H1 (cell line): ENCODE measurements at regions not wholly inside any gene's neighbourhood (a gene's known extent, or its start where the extent isn't known, plus 50 kb on each side); places are given as distances from the start of the nearest gene placed in this dataset.

ENCODE experiments used
- CTCF ChIA-PET: fragments of 300-600 bp; sonication (Branson Sonifier 250); formaldehyde crosslinking; loops from one replicate; lab custom pipeline; 2021; ENCODE audit not compliant: partially characterized antibody; lab: Charles Lee
- POLR2A ChIA-PET: fragments of 300-600 bp; sonication (Branson Sonifier 250); formaldehyde crosslinking; loops from one replicate; lab custom pipeline; 2021; ENCODE audit warnings: inconsistent platforms; ENCODE audit not compliant: partially characterized antibody; lab: Charles Lee
- DNase-seq, 2 experiments: peaks; one replicate each; pipeline versions ENCODE4 v3.0.0 to v3.0.0-alpha.2; 2010 to 2022; ENCODE audit warnings: low spot score in 2 of 2, low read depth in 1 of 2, mixed read lengths in 1 of 2
- FAIRE-seq: peaks from 2 replicates; lab custom pipeline; 2011; peaks lifted over from hg19 to GRCh38; lab: Jason Lieb, UNC
- H2AFZ ChIP-seq: 2 replicates; pipeline ENCODE4 v1.8.1; 2012; ENCODE audit warnings: low read length, inconsistent platforms
- H2AK5ac ChIP-seq: 2 replicates; pipeline ENCODE4 v1.6.1; 2013; ENCODE audit warnings: low read depth, low read length
- H2BK120ac ChIP-seq: replicated peaks from 2 replicates; pipeline ENCODE3; 2013; ENCODE audit warnings: low read depth, low read length, inconsistent platforms
- H2BK12ac ChIP-seq: 2 replicates; pipeline ENCODE4 v1.6.1; 2013; ENCODE audit warnings: low read depth, low read length
- H2BK15ac ChIP-seq: 2 replicates; pipeline ENCODE4 v1.6.1; 2013; ENCODE audit warnings: low read length
- H2BK20ac ChIP-seq: 2 replicates; pipeline ENCODE4 v1.6.1; 2013; ENCODE audit warnings: low read length
- H2BK5ac ChIP-seq: 2 replicates; pipeline ENCODE4 v1.6.1; 2013; ENCODE audit warnings: low read depth, low read length
- H3K14ac ChIP-seq: 2 replicates; pipeline ENCODE4 v1.6.1; 2013; ENCODE audit warnings: inconsistent platforms; ENCODE audit not compliant: insufficient read length
- H3K18ac ChIP-seq: 2 replicates; pipeline ENCODE4 v1.6.1; 2013; ENCODE audit warnings: low read length; ENCODE audit errors: extremely low read depth
- H3K23ac ChIP-seq: 2 replicates; pipeline ENCODE4 v1.6.1; 2013; ENCODE audit warnings: inconsistent platforms; ENCODE audit not compliant: insufficient read length
- H3K23me2 ChIP-seq: 2 replicates; pipeline ENCODE4 v1.6.1; 2013; ENCODE audit warnings: low read depth, low read length
- H3K27ac ChIP-seq: 2 replicates; pipeline ENCODE4 v1.6.1; 2011; ENCODE audit warnings: low read depth, low read length, inconsistent platforms
- H3K27me3 ChIP-seq, 4 experiments: replicated peaks in 1 of 4; 1 replicate in 1 of 4; 2 replicates in 3 of 4; pipeline versions ENCODE4 v1.6.1 to v1.8.1; 2011 to 2013; ENCODE audit warnings: low read length in 3 of 4, mild to moderate bottlenecking in 3 of 4, inconsistent platforms in 2 of 4, mixed read lengths in 2 of 4, moderate library complexity in 1 of 4; ENCODE audit not compliant: control insufficient read depth in 3 of 4, insufficient read depth in 3 of 4; ENCODE audit errors: extremely low read depth in 1 of 4
- H3K36me3 ChIP-seq, 4 experiments: 2 replicates each; pipeline versions ENCODE4 v1.6.1 to v1.8.1; 2011 to 2013; ENCODE audit warnings: mild to moderate bottlenecking in 4 of 4, low read length in 3 of 4, moderate library complexity in 2 of 4, control low read depth in 1 of 4, inconsistent platforms in 1 of 4; ENCODE audit not compliant: insufficient read depth in 4 of 4, control insufficient read depth in 2 of 4
- H3K4ac ChIP-seq: replicated peaks from 2 replicates; pipeline ENCODE3; 2013; ENCODE audit warnings: low read length, low read depth, mixed read lengths, inconsistent platforms; ENCODE audit not compliant: insufficient read length
- H3K4me1 ChIP-seq, 4 experiments: replicated peaks in 1 of 4; 1 replicate in 1 of 4; 2 replicates in 3 of 4; pipeline versions ENCODE4 v1.6.1 to v1.8.1; 2011 to 2013; ENCODE audit warnings: low read length in 3 of 4, inconsistent platforms in 2 of 4, mixed read lengths in 1 of 4; ENCODE audit not compliant: insufficient read depth in 4 of 4, control insufficient read depth in 3 of 4
- H3K4me2 ChIP-seq, 2 experiments: 2 replicates each; pipeline versions ENCODE4 v1.6.1 to v1.8.1; 2011 to 2013; ENCODE audit warnings: low read depth in 2 of 2, low read length in 2 of 2, control low read depth in 1 of 2, inconsistent platforms in 1 of 2, mild to moderate bottlenecking in 1 of 2; ENCODE audit not compliant: insufficient read depth in 1 of 2
- H3K4me3 ChIP-seq, 4 experiments: fragments of 200-600, 300-600 bp in 1 of 4; sonication (generic), shearing (Covaris generic), sonication (Bioruptor Twin) in 1 of 4; 2 replicates each; pipeline versions ENCODE4 v1.5.1 to v1.8.1; 2011 to 2016; ENCODE audit warnings: low read length in 4 of 4, low read depth in 3 of 4, control low read depth in 2 of 4, inconsistent platforms in 2 of 4, mild to moderate bottlenecking in 2 of 4, mixed read lengths in 1 of 4, moderate library complexity in 1 of 4; ENCODE audit not compliant: insufficient read depth in 2 of 4; ENCODE audit errors: extremely low read depth in 1 of 4
- H3K56ac ChIP-seq: replicated peaks from 2 replicates; pipeline ENCODE3; 2013; ENCODE audit warnings: low read depth, mild to moderate bottlenecking, mixed read lengths, low read length, inconsistent platforms; ENCODE audit not compliant: insufficient read length
- H3K79me1 ChIP-seq: 2 replicates; pipeline ENCODE4 v1.6.1; 2013; ENCODE audit warnings: low read depth, low read length, control low read depth
- H3K79me2 ChIP-seq, 2 experiments: 2 replicates each; pipeline versions ENCODE4 v1.6.1 to v1.8.1; 2012 to 2013; ENCODE audit warnings: low read length in 2 of 2, mild to moderate bottlenecking in 2 of 2, inconsistent platforms in 1 of 2; ENCODE audit not compliant: insufficient read depth in 2 of 2, control insufficient read depth in 1 of 2
- H3K9ac ChIP-seq, 4 experiments: replicated peaks in 1 of 4; 1 replicate in 1 of 4; 2 replicates in 3 of 4; pipeline versions ENCODE4 v1.6.1 to v1.8.1; 2011 to 2013; ENCODE audit warnings: low read depth in 3 of 4, low read length in 3 of 4, control low read depth in 2 of 4, mild to moderate bottlenecking in 2 of 4, moderate library complexity in 2 of 4, inconsistent platforms in 1 of 4; ENCODE audit errors: extremely low read depth in 1 of 4
- H3K9me3 ChIP-seq, 2 experiments: 2 replicates each; pipeline versions ENCODE4 v1.6.1 to v1.8.1; 2012 to 2013; ENCODE audit warnings: mild to moderate bottlenecking in 2 of 2, moderate library complexity in 2 of 2, control low read depth in 1 of 2, inconsistent platforms in 1 of 2, low read depth in 1 of 2, low read length in 1 of 2, mixed read lengths in 1 of 2; ENCODE audit not compliant: insufficient read depth in 2 of 2
- H4K20me1 ChIP-seq, 2 experiments: replicated peaks in 1 of 2; 2 replicates each; pipeline versions ENCODE3 to v1.8.1; 2011 to 2013; ENCODE audit warnings: inconsistent platforms in 2 of 2, low read length in 2 of 2, mild to moderate bottlenecking in 1 of 2; ENCODE audit not compliant: insufficient read depth in 2 of 2, control insufficient read depth in 1 of 2
- H4K5ac ChIP-seq: 2 replicates; pipeline ENCODE4 v1.6.1; 2013; ENCODE audit warnings: low read length, low read depth, mixed read lengths, inconsistent platforms; ENCODE audit not compliant: insufficient read length
- H4K8ac ChIP-seq: 2 replicates; pipeline ENCODE4 v1.8.0; 2013; ENCODE audit warnings: mild to moderate bottlenecking, moderate library complexity, low read length, inconsistent platforms; ENCODE audit not compliant: insufficient read depth; ENCODE audit errors: extremely low read depth
- H4K91ac ChIP-seq: replicated peaks from 2 replicates; pipeline ENCODE3; 2013; ENCODE audit warnings: low read length, mixed read lengths, inconsistent platforms; ENCODE audit not compliant: insufficient read length
- BRCA1 ChIP-seq: IDR thresholded peaks from 2 replicates; pipeline ENCODE4 v1.6.1; 2012; ENCODE audit warnings: low read depth, low read length, improper control_type of control experiment
- CHD2 ChIP-seq: IDR thresholded peaks from 2 replicates; pipeline ENCODE4 v1.6.1; 2012; ENCODE audit warnings: low read length, improper control_type of control experiment
- CTBP2 ChIP-seq: IDR thresholded peaks from 2 replicates; pipeline ENCODE4 v1.7.0; 2011; ENCODE audit warnings: borderline replicate concordance, mild to moderate bottlenecking, moderate library complexity, mixed read lengths, low read length; ENCODE audit not compliant: insufficient read depth, insufficient read length
- FOSL1 ChIP-seq: IDR thresholded peaks from 2 replicates; pipeline ENCODE4 v1.6.1; 2011; ENCODE audit warnings: mild to moderate bottlenecking, low read depth, low read length, moderate library complexity; ENCODE audit not compliant: insufficient read depth
- JUND ChIP-seq: IDR thresholded peaks from 2 replicates; pipeline ENCODE4 v1.6.1; 2011; ENCODE audit warnings: mild to moderate bottlenecking, improper control_type of control experiment, low read length
- POLR2AphosphoS5 ChIP-seq: IDR thresholded peaks from 2 replicates; pipeline ENCODE4 v1.6.1; 2011; ENCODE audit warnings: low read depth, low read length
- RXRA ChIP-seq: IDR thresholded peaks from 2 replicates; pipeline ENCODE4 v1.6.1; 2011; ENCODE audit warnings: low read depth, mild to moderate bottlenecking, low read length, moderate library complexity; ENCODE audit not compliant: insufficient read depth
- SAP30 ChIP-seq: fragments of 300-600 bp; sonication (generic); IDR thresholded peaks from 2 replicates; pipeline ENCODE4 v1.7.1; 2012; ENCODE audit warnings: low read length, moderate library complexity, mild to moderate bottlenecking, inconsistent platforms; ENCODE audit not compliant: insufficient read depth, insufficient replicate concordance
- SIN3A ChIP-seq, 2 experiments: IDR thresholded peaks in 1 of 2; conservative IDR thresholded peaks in 1 of 2; 2 replicates each; pipeline ENCODE4 v1.6.1; 2011 to 2012; ENCODE audit warnings: low read length in 2 of 2, improper control_type of control experiment in 1 of 2, low read depth in 1 of 2, mild to moderate bottlenecking in 1 of 2
- SIRT6 ChIP-seq: IDR thresholded peaks from one replicate; pipeline ENCODE4 v1.7.1; 2012; ENCODE audit warnings: low read length, inconsistent platforms
- SIX5 ChIP-seq: IDR thresholded peaks from 2 replicates; pipeline ENCODE4 v1.6.1; 2011; ENCODE audit warnings: mild to moderate bottlenecking, low read depth, low read length
- TAF7 ChIP-seq: optimal IDR thresholded peaks from 2 replicates; pipeline ENCODE3; 2011; ENCODE audit warnings: low read depth, mild to moderate bottlenecking, inconsistent platforms, low read length, moderate library complexity, borderline replicate concordance
- TEAD4 ChIP-seq: IDR thresholded peaks from 2 replicates; pipeline ENCODE4 v1.6.1; 2012; ENCODE audit warnings: low read depth, low read length, inconsistent platforms, mixed read lengths
- WGBS, 2 experiments: shearing (Covaris generic) in 1 of 2; methylation state at CpG; one replicate each; pipeline versions ENCODE4 v1.1.6 to v1.1.7; 2013 to 2015; ENCODE audit warnings: low lambda C conversion rate in 2 of 2, mixed read lengths in 2 of 2, inconsistent platforms in 1 of 2, low coverage in 1 of 2, missing lambda C conversion rate in 1 of 2; ENCODE audit not compliant: insufficient replicate concordance in 2 of 2, insufficient coverage in 1 of 2, insufficient read length in 1 of 2; ENCODE audit errors: extremely low coverage in 1 of 2, missing lambda C conversion rate in 1 of 2; 5-methylcytosine and 5-hydroxymethylcytosine counted together
- TF ChIP-seq, protein P1 (sequence below): IDR thresholded peaks from 2 replicates; pipeline ENCODE4 v1.6.1; 2011; ENCODE audit warnings: low read length, improper control_type of control experiment

DNA sequence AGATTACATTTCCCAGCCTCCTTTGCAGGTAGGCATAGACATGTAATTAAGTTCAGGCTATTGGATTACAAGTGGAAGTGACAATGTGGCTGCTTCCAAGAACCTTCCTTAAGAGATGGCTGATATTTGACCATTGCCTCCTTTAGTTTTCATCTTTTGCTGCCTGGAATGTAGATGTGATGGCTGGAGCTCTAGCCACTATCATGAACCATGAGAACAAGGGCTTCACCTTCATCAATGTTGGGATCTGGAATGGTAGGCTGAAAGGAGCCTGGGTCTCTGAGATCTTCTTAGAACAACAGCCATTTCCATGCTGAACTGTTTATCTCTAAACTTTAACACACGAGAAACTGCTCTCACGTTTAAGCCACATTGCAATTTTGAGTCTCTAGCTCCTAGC, 158.7 kb upstream of the ATP6AP2 start:
- H4K5ac ChIP-seq, result no peak overlapping the region
- H3K14ac ChIP-seq, result no peak overlapping the region
- H3K9me3 ChIP-seq, result no peaks in the 10 kb centered on the region; a peak in 1 of 4 replicates
- no peaks in the 10 kb centered on the region for H4K20me1 ChIP-seq
- no peaks in the 10 kb centered on the region for H3K4me1 ChIP-seq
- H3K4ac ChIP-seq, result no peak overlapping the region
- H3K23me2 ChIP-seq, result no peaks in the 10 kb centered on the region
- H2AFZ ChIP-seq, result no peak overlapping the region
- FAIRE-seq (no peak), DNase-seq (no peak)
- POLR2A ChIA-PET, result no interaction called here
- no peak overlapping the region for H2BK20ac ChIP-seq
- no peak overlapping the region for H3K4me3 ChIP-seq
- no peaks in the 10 kb centered on the region for H3K79me1 ChIP-seq
- H2BK120ac ChIP-seq, result no peak overlapping the region
- H3K9ac ChIP-seq, result no peak overlapping the region
- no peak overlapping the region for H3K27ac ChIP-seq
- H3K23ac ChIP-seq, result no peak overlapping the region
- H3K36me3 ChIP-seq, result no peaks in the 10 kb centered on the region
- H3K56ac ChIP-seq, result no peak overlapping the region
- no peak overlapping the region for H2AK5ac ChIP-seq
- no peak overlapping the region for H2BK5ac ChIP-seq
- no peak overlapping the region for H2BK12ac ChIP-seq
- 79% methylated on average over 2 of the region's 2 CpGs; no CpG with 5 or more reads in 1 of the 2 experiments for WGBS, 2 experiments
- no peaks in the 10 kb centered on the region for H3K27me3 ChIP-seq
- H3K4me2 ChIP-seq, result no peak overlapping the region
- no peak overlapping the region for H3K18ac ChIP-seq
- CTCF ChIA-PET, result interaction anchor here (0.6 kb wide), 1 partner anchor 505 kb away, joined by 3 read pairs; no protein-coding TSS in a partner anchor
- H2BK15ac ChIP-seq, result no peak overlapping the region
- H4K8ac ChIP-seq, result no peak overlapping the region
- no peak overlapping the region for H4K91ac ChIP-seq
- no peaks in the 10 kb centered on the region for H3K79me2 ChIP-seq
- TF ChIP-seq TEAD4 (no peak), SIRT6 (no peak), CHD2 (no peak), FOSL1 (no peak), CTBP2 (no peak), JUND (no peak), POLR2AphosphoS5 (no peak), SIX5 (no peak), SIN3A (conservative IDR thresholded peaks at IDR 0.05 in 1 of 2, IDR thresholded peaks at IDR 0.05 in 1 of 2; ENCODE audit: low read depth in 1 of 2, low read length in 2 of 2) (no peak), TAF7 (no peak), BRCA1 (no peak), RXRA (no peak), SAP30 (no peak)
- TF ChIP-seq, protein P1, sequence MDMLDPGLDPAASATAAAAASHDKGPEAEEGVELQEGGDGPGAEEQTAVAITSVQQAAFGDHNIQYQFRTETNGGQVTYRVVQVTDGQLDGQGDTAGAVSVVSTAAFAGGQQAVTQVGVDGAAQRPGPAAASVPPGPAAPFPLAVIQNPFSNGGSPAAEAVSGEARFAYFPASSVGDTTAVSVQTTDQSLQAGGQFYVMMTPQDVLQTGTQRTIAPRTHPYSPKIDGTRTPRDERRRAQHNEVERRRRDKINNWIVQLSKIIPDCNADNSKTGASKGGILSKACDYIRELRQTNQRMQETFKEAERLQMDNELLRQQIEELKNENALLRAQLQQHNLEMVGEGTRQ, result no peak
